ENCODE measurements at regions not wholly inside any gene's neighbourhood (a gene's known extent, or its start where the extent isn't known, plus 50 kb on each side); places are given as distances from the start of the nearest gene placed in this dataset.

DNA sequence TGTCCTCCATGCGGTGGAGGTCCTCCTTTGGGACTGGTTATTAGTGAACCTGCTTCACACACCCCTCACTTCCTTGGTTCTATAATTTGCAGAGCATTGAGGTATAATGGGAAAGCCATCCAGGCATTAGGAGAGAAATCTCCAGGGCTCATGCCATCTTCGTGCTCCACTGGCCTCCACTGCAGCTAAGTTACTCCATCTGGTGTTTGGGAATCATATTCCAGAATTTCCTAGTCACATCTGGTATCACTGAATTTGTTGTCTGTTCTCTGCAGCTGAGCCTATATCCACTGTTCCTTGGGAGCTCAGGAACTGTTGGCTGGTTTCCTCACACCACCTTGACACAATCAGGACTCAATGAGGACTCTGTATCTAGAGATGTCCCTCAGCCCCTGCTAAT is 173.0 kb upstream of the TSHZ2 start:
- TF ChIP-seq, protein P1, sequence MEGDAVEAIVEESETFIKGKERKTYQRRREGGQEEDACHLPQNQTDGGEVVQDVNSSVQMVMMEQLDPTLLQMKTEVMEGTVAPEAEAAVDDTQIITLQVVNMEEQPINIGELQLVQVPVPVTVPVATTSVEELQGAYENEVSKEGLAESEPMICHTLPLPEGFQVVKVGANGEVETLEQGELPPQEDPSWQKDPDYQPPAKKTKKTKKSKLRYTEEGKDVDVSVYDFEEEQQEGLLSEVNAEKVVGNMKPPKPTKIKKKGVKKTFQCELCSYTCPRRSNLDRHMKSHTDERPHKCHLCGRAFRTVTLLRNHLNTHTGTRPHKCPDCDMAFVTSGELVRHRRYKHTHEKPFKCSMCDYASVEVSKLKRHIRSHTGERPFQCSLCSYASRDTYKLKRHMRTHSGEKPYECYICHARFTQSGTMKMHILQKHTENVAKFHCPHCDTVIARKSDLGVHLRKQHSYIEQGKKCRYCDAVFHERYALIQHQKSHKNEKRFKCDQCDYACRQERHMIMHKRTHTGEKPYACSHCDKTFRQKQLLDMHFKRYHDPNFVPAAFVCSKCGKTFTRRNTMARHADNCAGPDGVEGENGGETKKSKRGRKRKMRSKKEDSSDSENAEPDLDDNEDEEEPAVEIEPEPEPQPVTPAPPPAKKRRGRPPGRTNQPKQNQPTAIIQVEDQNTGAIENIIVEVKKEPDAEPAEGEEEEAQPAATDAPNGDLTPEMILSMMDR (IDR thresholded peaks at IDR 0.05; ENCODE audit: borderline replicate concordance, extremely low read depth, low read length, poor library complexity, severe bottlenecking) = no peak
- no peak for TF ChIP-seq EZH2 (IDR thresholded peaks at IDR 0.05; ENCODE audit: borderline replicate concordance, low read depth, low read length, severe bottlenecking)
